Body of pancreas (tissue), 4 donors: ENCODE measurements at regions not wholly inside any gene's neighbourhood (a gene's known extent, or its start where the extent isn't known, plus 50 kb on each side); places are given as distances from the start of the nearest gene placed in this dataset.

Experiments
- CTCF ChIP-seq, 7 experiments: fragments of 450-650 bp in 4 of 7; fragments of 200-600 bp in 3 of 7; sonication (generic) in 3 of 7; IDR thresholded peaks; one replicate each; pipeline ENCODE4 v1.5.1; 2016 to 2019; ENCODE audit warnings: antibody characterized with exemption in 7 of 7
- POLR2A ChIP-seq, 3 donors: fragments of 450-650 bp; IDR thresholded peaks; one replicate each; pipeline ENCODE4 v1.6.1; 2016; ENCODE audit warnings: antibody characterized with exemption in 3 of 3, mild to moderate bottlenecking in 2 of 3

- no peak for TF ChIP-seq CTCF (IDR thresholded peaks at IDR 0.05)
- TF ChIP-seq POLR2A (IDR thresholded peaks at IDR 0.05): no peak
Measured at GRCh38 chr15:39411102-39411989, 169.5 kb upstream of the THBS1 start.
